ENCODE measurements at regions not wholly inside any gene's neighbourhood (a gene's known extent, or its start where the extent isn't known, plus 50 kb on each side); places are given as distances from the start of the nearest gene placed in this dataset.

- no peak for DNase-seq (ENCODE audit: low read depth in 2 of 3, low spot score in 2 of 3)
Measured at GRCh38 chr5:35324679-35325078, 94.4 kb upstream of the PRLR start.

GRCh38 chr5:35324201-35324600, 93.9 kb upstream of the PRLR start:
- no peak for DNase-seq (ENCODE audit: low read depth in 2 of 3, low spot score in 2 of 3)

GRCh38 chr5:35320029-35320428, 89.7 kb upstream of the PRLR start:
- DNase-seq (ENCODE audit: low read depth in 2 of 3, low spot score in 2 of 3): no peak

- DNase-seq (ENCODE audit: low read depth in 2 of 3, low spot score in 2 of 3): peak; percentile 5 to 45 (median 19)
Measured at GRCh38 chr5:35319333-35320002, 89.2 kb upstream of the PRLR start.

GRCh38 chr5:35317586-35317985, 87.3 kb upstream of the PRLR start:
- no peak for DNase-seq (ENCODE audit: low read depth in 2 of 3, low spot score in 2 of 3)

- no peak for DNase-seq (ENCODE audit: low read depth in 2 of 3, low spot score in 2 of 3)
Measured at GRCh38 chr5:35316611-35317274, 86.5 kb upstream of the PRLR start.

GRCh38 chr5:35313291-35313690, 83.0 kb upstream of the PRLR start:
- DNase-seq (ENCODE audit: low read depth in 2 of 3, low spot score in 2 of 3): no peak

- DNase-seq (ENCODE audit: low read depth in 2 of 3, low spot score in 2 of 3): no peak
Measured at GRCh38 chr5:35312267-35312666, 82.0 kb upstream of the PRLR start.

GRCh38 chr5:35309365-35310130, 79.3 kb upstream of the PRLR start:
- DNase-seq (ENCODE audit: low read depth in 2 of 3, low spot score in 2 of 3): no peak

- DNase-seq (ENCODE audit: low read depth in 2 of 3, low spot score in 2 of 3): no peak
Measured at GRCh38 chr5:35308421-35308820, 78.1 kb upstream of the PRLR start.

- DNase-seq (ENCODE audit: low read depth in 2 of 3, low spot score in 2 of 3): no peak
Measured at GRCh38 chr5:35306716-35307365, 76.6 kb upstream of the PRLR start.

GRCh38 chr5:35305336-35306020, 75.2 kb upstream of the PRLR start:
- no peak for DNase-seq (ENCODE audit: low read depth in 2 of 3, low spot score in 2 of 3)

- DNase-seq (ENCODE audit: low read depth in 2 of 3, low spot score in 2 of 3): no peak
Measured at GRCh38 chr5:35304291-35304690, 74.0 kb upstream of the PRLR start.

GRCh38 chr5:35303152-35303551, 72.9 kb upstream of the PRLR start:
- no peak for DNase-seq (ENCODE audit: low read depth in 2 of 3, low spot score in 2 of 3)

GRCh38 chr5:35302544-35302943, 72.3 kb upstream of the PRLR start:
- DNase-seq (ENCODE audit: low read depth in 2 of 3, low spot score in 2 of 3): no peak

GRCh38 chr5:35297755-35298154, 67.5 kb upstream of the PRLR start:
- no peak for DNase-seq (ENCODE audit: low read depth in 2 of 3, low spot score in 2 of 3)

- DNase-seq (ENCODE audit: low read depth in 2 of 3, low spot score in 2 of 3): no peak
Measured at GRCh38 chr5:35294976-35295375, 64.7 kb upstream of the PRLR start.

GRCh38 chr5:35294017-35294416, 63.7 kb upstream of the PRLR start:
- no peak for DNase-seq (ENCODE audit: low read depth in 2 of 3, low spot score in 2 of 3)

- no peak for DNase-seq (ENCODE audit: low read depth in 2 of 3, low spot score in 2 of 3)
Measured at GRCh38 chr5:35285435-35285834, 55.1 kb upstream of the PRLR start.

- no peak for DNase-seq (ENCODE audit: low read depth in 2 of 3, low spot score in 2 of 3)
Measured at GRCh38 chr5:35285011-35285410, 54.7 kb upstream of the PRLR start.

- DNase-seq (ENCODE audit: low read depth in 2 of 3, low spot score in 2 of 3): no peak
Measured at GRCh38 chr5:35284364-35284763, 54.1 kb upstream of the PRLR start.
